Naive thymus-derived CD4-positive, alpha-beta T cell (primary cell): ENCODE measurements at regions not wholly inside any gene's neighbourhood (a gene's known extent, or its start where the extent isn't known, plus 50 kb on each side); places are given as distances from the start of the nearest gene placed in this dataset.

Experiments
- ATAC-seq: fragments of 150-1000 bp; cut with Tn5 transposase; 2 replicates; pipeline ENCODE4 v1.10.0; 2021; ENCODE audit warnings: mild to moderate bottlenecking, moderate library complexity
- CTCF ChIA-PET: fragments of 350-600 bp; sonication (Branson Sonifier 250); formaldehyde crosslinking; loops from one replicate; lab custom pipeline; 2021; ENCODE audit warnings: antibody characterized with exemption; lab: Charles Lee
- POLR2A ChIA-PET: fragments of 350-600 bp; sonication (Branson Sonifier 250); formaldehyde crosslinking; loops from one replicate; lab custom pipeline; 2021; ENCODE audit warnings: antibody characterized with exemption, inconsistent platforms; lab: Charles Lee
- DNase-seq, 9 donors: peaks; one replicate each; pipeline versions ENCODE4 v3.0.0 to v3.0.0-alpha.2; 2020 to 2022; ENCODE audit warnings: mixed read lengths in 1 of 9
- H3K27ac ChIP-seq: one replicate; pipeline ENCODE4 v1.7.0; 2013; ENCODE audit warnings: mild to moderate bottlenecking, low read depth, low read length, moderate library complexity
- H3K27me3 ChIP-seq, 2 donors: one replicate each; pipeline ENCODE4 v1.7.0; 2013; ENCODE audit warnings: low read length in 2 of 2, mild to moderate bottlenecking in 2 of 2, moderate library complexity in 2 of 2; ENCODE audit not compliant: control insufficient read depth in 2 of 2, insufficient read depth in 2 of 2
- H3K36me3 ChIP-seq, 3 experiments: 1 replicate in 2 of 3; 2 replicates in 1 of 3; pipeline ENCODE4 v1.7.0; 2013; ENCODE audit warnings: low read length in 3 of 3, mild to moderate bottlenecking in 3 of 3, moderate library complexity in 1 of 3; ENCODE audit not compliant: insufficient read depth in 3 of 3, control insufficient read depth in 2 of 3
- H3K4me1 ChIP-seq, 2 donors: one replicate each; pipeline ENCODE4 v1.7.0; 2013; ENCODE audit warnings: low read length in 2 of 2, mild to moderate bottlenecking in 2 of 2, moderate library complexity in 1 of 2; ENCODE audit not compliant: control insufficient read depth in 2 of 2, insufficient read depth in 2 of 2
- H3K4me3 ChIP-seq: 2 replicates; pipeline ENCODE4 v1.7.0; 2013; ENCODE audit warnings: mild to moderate bottlenecking, low read length
- H3K9me3 ChIP-seq, 3 experiments: 1 replicate in 2 of 3; 2 replicates in 1 of 3; pipeline ENCODE4 v1.7.0; 2013; ENCODE audit warnings: low read length in 3 of 3; ENCODE audit not compliant: control insufficient read depth in 2 of 3
- H3K27ac Mint-ChIP-seq, 9 donors: one replicate each; pipeline ENCODE4 v1.8.0; 2020 to 2022; ENCODE audit warnings: mixed read lengths in 9 of 9, mild to moderate bottlenecking in 8 of 9, moderate library complexity in 5 of 9, inconsistent platforms in 2 of 9
- H3K27me3 Mint-ChIP-seq, 5 donors: one replicate each; pipeline ENCODE4 v1.8.0; 2021 to 2022; ENCODE audit warnings: mixed read lengths in 5 of 5, mild to moderate bottlenecking in 1 of 5
- H3K36me3 Mint-ChIP-seq, 5 donors: one replicate each; pipeline ENCODE4 v1.8.0; 2020 to 2022; ENCODE audit warnings: mixed read lengths in 5 of 5, mild to moderate bottlenecking in 3 of 5, inconsistent platforms in 1 of 5
- H3K4me1 Mint-ChIP-seq, 7 donors: one replicate each; pipeline ENCODE4 v1.8.0; 2020 to 2022; ENCODE audit warnings: mixed read lengths in 7 of 7, mild to moderate bottlenecking in 3 of 7, inconsistent platforms in 1 of 7
- H3K4me3 Mint-ChIP-seq, 10 donors: one replicate each; pipeline ENCODE4 v1.8.0; 2020 to 2022; ENCODE audit warnings: mild to moderate bottlenecking in 10 of 10, mixed read lengths in 10 of 10, moderate library complexity in 6 of 10, inconsistent platforms in 2 of 10
- H3K9me3 Mint-ChIP-seq, 11 donors: one replicate each; pipeline ENCODE4 v1.8.0; 2020 to 2022; ENCODE audit warnings: mixed read lengths in 11 of 11, mild to moderate bottlenecking in 4 of 11, inconsistent platforms in 1 of 11, moderate library complexity in 1 of 11
- intact Hi-C, 2 donors: fragments of 100-400 bp; cut with micrococcal nuclease; formaldehyde crosslinking; loops; one replicate each; pipeline ENCODE4 v1.15.1; 2023

DNA sequence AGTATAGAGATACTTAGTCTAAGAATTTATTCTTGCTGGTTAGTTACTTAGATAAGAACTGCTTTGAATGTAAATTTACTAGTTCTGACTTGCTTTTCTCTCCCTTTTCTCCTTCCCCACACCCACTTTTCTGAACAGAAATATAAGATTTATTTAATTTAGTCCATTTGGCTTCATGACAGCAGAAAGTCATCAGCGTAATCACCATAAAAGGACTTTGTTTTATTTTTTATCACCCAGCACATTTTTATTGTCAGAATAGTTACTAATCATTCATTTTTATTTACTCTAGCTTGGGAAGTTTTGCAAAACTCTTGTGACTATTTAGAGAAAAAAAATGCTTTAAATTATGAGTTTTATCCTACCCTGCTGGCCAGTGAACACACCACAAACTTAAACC is 197.2 kb downstream of the CHRM3 start:
- intact Hi-C loops: no loop called here
- no peak overlapping the region for H3K4me3 Mint-ChIP-seq
- peaks cover 5 to 17% (median 11%) of the 10 kb centered on the region in 7 donors for H3K4me1 Mint-ChIP-seq
- no peak overlapping the region for H3K27ac ChIP-seq
- H3K9me3 ChIP-seq: no peaks in the 10 kb centered on the region
- no peaks in the 10 kb centered on the region for H3K36me3 Mint-ChIP-seq
- no peaks in the 10 kb centered on the region for H3K27me3 ChIP-seq
- peaks cover 0 to 5% of the 10 kb centered on the region in 2 donors for H3K4me1 ChIP-seq
- peaks cover 0 to 9% (median 0%) of the 10 kb centered on the region in 5 donors for H3K27me3 Mint-ChIP-seq
- CTCF ChIA-PET: interaction anchor here (1.2 kb wide), 1 partner anchor 219 kb away, joined by 3 read pairs; no protein-coding TSS in a partner anchor
- H3K9me3 Mint-ChIP-seq: peaks cover 0 to 4% (median 0%) of the 10 kb centered on the region in 11 donors
- no peak for ATAC-seq
- H3K36me3 ChIP-seq: no peaks in the 10 kb centered on the region
- H3K4me3 ChIP-seq: no peak overlapping the region
- H3K27ac Mint-ChIP-seq: no peak overlapping the region
- POLR2A ChIA-PET: no interaction called here
- no peak for DNase-seq

DNA sequence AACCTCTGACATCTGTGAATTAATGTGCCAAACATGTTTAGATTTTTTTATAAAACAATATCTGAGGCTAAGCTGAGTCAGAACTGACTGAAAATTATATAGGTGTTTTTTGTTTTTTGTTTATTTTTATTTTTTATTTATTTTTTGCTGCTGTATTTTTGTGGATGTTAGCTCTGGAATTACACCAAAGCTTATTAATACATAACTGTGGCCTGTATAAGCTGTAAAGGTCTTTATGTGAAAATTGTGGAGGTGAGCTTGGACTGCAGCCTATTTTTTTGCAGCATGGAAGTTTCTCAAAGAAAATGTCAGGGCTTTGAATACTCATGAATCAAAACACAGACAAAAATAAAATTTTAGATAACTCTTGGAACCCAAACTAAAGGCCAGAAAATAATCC is 199.8 kb downstream of the CHRM3 start:
- no peaks in the 10 kb centered on the region for H3K36me3 Mint-ChIP-seq
- no peak for DNase-seq
- Histone ChIP-seq H3K9me3 (no peaks in the 10 kb centered on the region), H3K27me3 (no peaks in the 10 kb centered on the region), H3K4me1 (peaks cover 0 to 5% of the 10 kb centered on the region in 2 donors), H3K27ac (no peak overlapping the region), H3K4me3 (no peak overlapping the region), H3K36me3 (no peaks in the 10 kb centered on the region)
- ChIA-PET CTCF (no interaction called here), POLR2A (interaction anchor here (1.4 kb wide), 1 partner anchor 15 kb away, joined by 3 read pairs; no protein-coding TSS in a partner anchor)
- peak overlapping the region in 1 of 9 donors; percentile 60 for H3K27ac Mint-ChIP-seq
- peaks cover 5 to 17% (median 11%) of the 10 kb centered on the region in 7 donors for H3K4me1 Mint-ChIP-seq
- H3K9me3 Mint-ChIP-seq: peaks cover 0 to 4% (median 0%) of the 10 kb centered on the region in 11 donors
- no peak for ATAC-seq
- H3K4me3 Mint-ChIP-seq: no peak overlapping the region
- intact Hi-C loops: loop anchor here in 1 of 2 donors (2.0 kb wide), 1 partner anchor 181 kb away; no protein-coding TSS in a partner anchor
- peaks cover 0 to 9% (median 0%) of the 10 kb centered on the region in 5 donors for H3K27me3 Mint-ChIP-seq

DNA sequence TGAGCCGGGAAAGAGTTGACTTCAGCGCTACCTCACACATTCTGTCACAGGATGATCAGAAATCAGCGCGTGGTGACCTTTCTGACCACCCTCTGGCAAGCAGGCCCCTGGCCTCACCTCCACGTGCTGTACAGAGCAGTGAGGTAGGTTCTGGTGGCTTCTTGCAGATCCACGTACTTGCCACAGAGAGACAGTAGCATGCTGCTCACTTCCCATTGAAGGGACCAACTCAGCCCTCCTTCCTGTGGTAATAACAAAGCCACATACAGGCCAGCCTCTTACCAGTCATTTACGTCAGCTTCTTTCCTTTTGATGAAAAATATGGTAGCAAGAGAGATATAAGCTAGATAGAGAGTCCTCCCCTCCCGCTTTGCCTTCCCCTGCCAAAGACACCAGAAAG is 200.7 kb downstream of the CHRM3 start:
- H3K4me3 ChIP-seq: no peak overlapping the region
- H3K27ac ChIP-seq: no peak overlapping the region
- H3K4me3 Mint-ChIP-seq: peak overlapping the region in 3 of 10 donors; percentile 14 to 26 (median 23)

DNA sequence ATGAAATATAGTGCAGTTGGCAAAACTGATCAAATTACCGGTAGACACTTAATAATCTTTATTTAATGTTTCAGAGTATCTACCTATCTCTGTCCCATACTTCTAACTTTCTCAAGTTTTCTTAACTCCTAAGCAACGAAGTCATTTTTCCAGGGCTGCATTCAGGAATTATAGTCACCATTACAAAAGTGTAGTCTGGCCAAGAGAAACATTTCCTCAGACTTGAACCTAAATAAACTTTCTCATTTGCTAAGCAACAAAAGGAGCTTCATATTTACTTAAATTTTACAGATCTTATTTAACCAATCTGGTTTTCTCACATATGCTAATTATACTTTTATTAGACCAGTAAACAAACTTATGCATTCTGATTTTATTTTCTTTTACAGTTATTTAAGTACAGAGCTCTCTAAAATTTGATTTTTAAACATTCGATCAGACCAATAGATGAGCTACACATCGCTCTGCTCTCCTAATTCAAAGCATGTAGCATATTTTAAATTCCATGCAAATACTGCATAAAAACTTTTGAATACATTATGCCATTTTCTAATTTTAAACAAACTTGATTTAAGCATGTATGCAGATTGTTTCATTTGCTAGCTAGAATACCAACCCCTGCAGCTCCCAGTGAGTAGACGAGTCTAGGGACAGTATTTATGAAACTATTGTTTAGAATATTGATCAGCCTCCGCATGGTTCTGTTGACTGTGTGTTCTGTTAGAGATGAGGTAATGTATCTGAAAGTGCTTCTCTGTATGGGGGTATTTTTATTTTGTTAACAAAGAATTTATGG is 201.4 kb downstream of the CHRM3 start:
- ChIA-PET POLR2A (interaction anchor here (1.2 kb wide), 1 partner anchor 143 kb away, joined by 4 read pairs; no protein-coding TSS in a partner anchor), CTCF (interaction anchor here (0.6 to 1.2 kb wide), 4 partner anchors 136 to 310 kb away, joined by 3 to 5 read pairs (median 4); no protein-coding TSS in a partner anchor)
- no peaks in the 10 kb centered on the region for H3K36me3 Mint-ChIP-seq
- no peaks in the 10 kb centered on the region for H3K27me3 ChIP-seq
- peak overlapping the region in 3 of 9 donors; percentile 25 to 52 (median 32) for H3K27ac Mint-ChIP-seq
- no peak for DNase-seq
- peak overlapping the region in 1 of 10 donors; percentile 23 for H3K4me3 Mint-ChIP-seq
- H3K4me3 ChIP-seq: no peak overlapping the region
- H3K9me3 Mint-ChIP-seq: peaks cover 0 to under 1% (median 0%) of the 10 kb centered on the region in 11 donors
- no peaks in the 10 kb centered on the region for H3K9me3 ChIP-seq
- no peak overlapping the region for H3K27ac ChIP-seq
- peaks cover 0 to 5% (median 0%) of the 10 kb centered on the region in 5 donors for H3K27me3 Mint-ChIP-seq
- ATAC-seq: no peak
- H3K4me1 ChIP-seq: peaks cover 0 to 5% of the 10 kb centered on the region in 2 donors
- peaks cover 5 to 17% (median 11%) of the 10 kb centered on the region in 7 donors for H3K4me1 Mint-ChIP-seq
- intact Hi-C loops: loop anchor here (1.0 to 2.0 kb wide), 4 partner anchors 132 to 311 kb away; no protein-coding TSS in a partner anchor
- H3K36me3 ChIP-seq: no peaks in the 10 kb centered on the region

More for the DNA sequence above, 200.7 kb downstream of the CHRM3 start:
- no peaks in the 10 kb centered on the region for H3K9me3 ChIP-seq
- DNase-seq: peak in 7 of 9 donors; percentile 37 to 65 (median 54)
- H3K27me3 ChIP-seq: no peaks in the 10 kb centered on the region
- Mint-ChIP-seq H3K36me3 (no peaks in the 10 kb centered on the region), H3K9me3 (peaks cover 0 to 4% (median 0%) of the 10 kb centered on the region in 11 donors), H3K4me1 (peaks cover 5 to 17% (median 11%) of the 10 kb centered on the region in 7 donors), H3K27me3 (peaks cover 0 to 9% (median 0%) of the 10 kb centered on the region in 5 donors), H3K27ac (peak overlapping the region in 6 of 9 donors; percentile 3 to 60 (median 40))
- H3K36me3 ChIP-seq: no peaks in the 10 kb centered on the region
- H3K4me1 ChIP-seq: peaks cover 0 to 5% of the 10 kb centered on the region in 2 donors
- ChIA-PET POLR2A (interaction anchor here (1.2 to 1.4 kb wide), 2 partner anchors 16 to 144 kb away, joined by 3 to 4 read pairs; no protein-coding TSS in a partner anchor), CTCF (interaction anchor here (0.6 to 1.2 kb wide), 5 partner anchors 132 to 311 kb away, joined by 3 to 5 read pairs (median 3); no protein-coding TSS in a partner anchor)
- ATAC-seq: peak; percentile 95
- intact Hi-C loops: loop anchor here (1.0 to 2.0 kb wide), 4 partner anchors 132 to 311 kb away; no protein-coding TSS in a partner anchor

DNA sequence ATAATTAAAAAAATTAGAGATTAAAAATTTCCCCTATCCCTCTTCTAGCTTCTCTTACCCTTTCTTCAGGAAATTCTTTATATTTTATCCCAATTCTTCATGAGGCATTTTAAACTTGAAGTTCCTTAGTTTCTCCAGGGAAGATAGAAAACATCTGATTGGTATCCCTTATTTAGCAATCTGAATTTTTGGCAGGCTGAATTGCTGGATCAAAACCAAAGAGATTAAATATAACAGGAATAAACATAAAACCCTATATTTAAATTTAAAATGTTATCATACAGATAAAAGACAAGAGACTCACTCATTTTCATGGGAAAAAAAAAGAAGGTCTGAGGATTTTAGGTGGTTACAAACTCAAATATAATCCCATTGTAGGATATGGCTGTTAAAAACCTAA is 204.2 kb downstream of the CHRM3 start:
- Mint-ChIP-seq H3K27ac (no peak overlapping the region), H3K36me3 (no peaks in the 10 kb centered on the region), H3K4me3 (no peak overlapping the region), H3K27me3 (no peaks in the 10 kb centered on the region), H3K9me3 (no peaks in the 10 kb centered on the region), H3K4me1 (peaks cover 2 to 11% (median 7%) of the 10 kb centered on the region in 7 donors)
- Histone ChIP-seq H3K9me3 (no peaks in the 10 kb centered on the region), H3K4me1 (peaks cover 0 to 5% of the 10 kb centered on the region in 2 donors), H3K4me3 (no peak overlapping the region), H3K36me3 (no peaks in the 10 kb centered on the region), H3K27ac (no peak overlapping the region), H3K27me3 (no peaks in the 10 kb centered on the region)
- ChIA-PET POLR2A (interaction anchor here (1.7 kb wide), 1 partner anchor 129 kb away, joined by 4 read pairs; no protein-coding TSS in a partner anchor), CTCF (no interaction called here)
- DNase-seq (no peak), ATAC-seq (no peak)
- intact Hi-C loops: no loop called here

DNA sequence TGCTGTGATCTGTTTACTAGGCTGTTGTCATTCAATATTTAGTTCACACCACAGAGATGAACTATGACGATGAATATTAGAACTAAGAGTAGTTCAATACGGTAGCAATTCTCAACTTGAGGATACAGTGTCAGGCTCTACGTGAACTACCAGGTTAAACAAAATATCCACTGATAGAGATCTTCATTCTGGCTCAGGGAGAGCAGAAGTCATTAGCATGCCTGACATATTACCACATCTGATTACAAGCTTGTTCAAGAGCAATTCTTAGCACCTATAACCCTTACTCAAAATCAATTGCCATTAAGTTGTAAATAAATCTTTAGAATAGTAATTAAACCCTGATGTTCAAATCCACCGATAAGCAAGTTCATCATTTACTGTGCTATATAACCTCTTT is 207.2 kb downstream of the CHRM3 start:
- Mint-ChIP-seq H3K9me3 (no peaks in the 10 kb centered on the region), H3K4me3 (no peak overlapping the region), H3K27ac (no peak overlapping the region), H3K27me3 (no peaks in the 10 kb centered on the region), H3K36me3 (no peaks in the 10 kb centered on the region), H3K4me1 (no peaks in the 10 kb centered on the region)
- ChIA-PET CTCF (no interaction called here), POLR2A (interaction anchor here (0.5 kb wide), 1 partner anchor 123 kb away, joined by 3 read pairs; no protein-coding TSS in a partner anchor)
- no peaks in the 10 kb centered on the region for H3K4me1 ChIP-seq
- intact Hi-C loops: no loop called here
- DNase-seq: no peak
- no peak for ATAC-seq
- no peaks in the 10 kb centered on the region for H3K36me3 ChIP-seq
- no peak overlapping the region for H3K4me3 ChIP-seq
- no peak overlapping the region for H3K27ac ChIP-seq
- H3K27me3 ChIP-seq: no peaks in the 10 kb centered on the region
- H3K9me3 ChIP-seq: no peaks in the 10 kb centered on the region
